H4 (cell line): ENCODE measurements at regions not wholly inside any gene's neighbourhood (a gene's known extent, or its start where the extent isn't known, plus 50 kb on each side); places are given as distances from the start of the nearest gene placed in this dataset.

Experiments used
- DNase-seq: peaks from one replicate; pipeline ENCODE4 v3.0.0-alpha.2; 2015; ENCODE audit warnings: low spot score

- DNase-seq: no peak
Measured at GRCh38 chr19:56947206-56947605, 106.7 kb upstream of the PEG3 start.

GRCh38 chr19:56949626-56950025 lies 109.1 kb upstream of the PEG3 start:
- no peak for DNase-seq

GRCh38 chr19:56951672-56952071 lies 111.1 kb upstream of the PEG3 start:
- no peak for DNase-seq

- DNase-seq: no peak
Measured at GRCh38 chr19:56953470-56953869, 112.9 kb upstream of the PEG3 start.

GRCh38 chr19:56955637-56956216 lies 115.2 kb upstream of the PEG3 start:
- DNase-seq: no peak

GRCh38 chr19:56956503-56957226 lies 116.1 kb upstream of the PEG3 start:
- no peak for DNase-seq

GRCh38 chr19:56959205-56959604 lies 118.7 kb upstream of the PEG3 start:
- DNase-seq: no peak

- no peak for DNase-seq
Measured at GRCh38 chr19:56960959-56961543, 120.5 kb upstream of the PEG3 start.

- DNase-seq: no peak
Measured at GRCh38 chr19:56964410-56964920, 123.9 kb upstream of the PEG3 start.

- no peak for DNase-seq
Measured at GRCh38 chr19:56966225-56966696, 125.7 kb upstream of the PEG3 start.

- DNase-seq: no peak
Measured at GRCh38 chr19:56966697-56967299, 126.3 kb upstream of the PEG3 start.

- DNase-seq: no peak
Measured at GRCh38 chr19:56969156-56969555, 128.6 kb upstream of the PEG3 start.

GRCh38 chr19:56969759-56970178 lies 129.2 kb upstream of the PEG3 start:
- DNase-seq: no peak

GRCh38 chr19:56971230-56971629 lies 130.7 kb upstream of the PEG3 start:
- DNase-seq: no peak

- DNase-seq: no peak
Measured at GRCh38 chr19:56972291-56972841, 131.8 kb upstream of the PEG3 start.

GRCh38 chr19:56973713-56974555 lies 133.4 kb upstream of the PEG3 start:
- no peak for DNase-seq

- DNase-seq: no peak
Measured at GRCh38 chr19:56974556-56975207, 134.2 kb upstream of the PEG3 start.

- DNase-seq: no peak
Measured at GRCh38 chr19:56976300-56976699, 135.8 kb upstream of the PEG3 start.

GRCh38 chr19:56976995-56977906 lies 136.7 kb upstream of the PEG3 start:
- no peak for DNase-seq
